Activated CD8-positive, alpha-beta T cell treated with anti-CD3 and anti-CD28 coated beads, Interleukin-2, amount 10 ng/mL, durations not matched to agents 7 days and 5 days (primary cell): ENCODE measurements at regions not wholly inside any gene's neighbourhood (a gene's known extent, or its start where the extent isn't known, plus 50 kb on each side); places are given as distances from the start of the nearest gene placed in this dataset.
A peak's percentile ranks its signal among the peaks of the same experiment; 100 is the strongest.

Experiments
- ATAC-seq: fragments of 150-1000 bp; cut with Tn5 transposase; one replicate; pipeline ENCODE4 v1.10.0; 2021; ENCODE audit warnings: moderate library complexity
- CTCF ChIA-PET: fragments of 350-600 bp; sonication (Branson Sonifier 250); formaldehyde crosslinking; loops from one replicate; lab custom pipeline; 2021; ENCODE audit warnings: antibody characterized with exemption; lab: Charles Lee
- POLR2A ChIA-PET: fragments of 350-600 bp; sonication (Branson Sonifier 250); formaldehyde crosslinking; loops from one replicate; lab custom pipeline; 2021; ENCODE audit warnings: antibody characterized with exemption; lab: Charles Lee
- DNase-seq: peaks from one replicate; pipeline ENCODE4 v3.0.0-alpha.2; 2020
- H3K27ac Mint-ChIP-seq: one replicate; pipeline ENCODE4 v1.8.0; 2021; ENCODE audit warnings: mild to moderate bottlenecking, mixed read lengths
- H3K27me3 Mint-ChIP-seq: one replicate; pipeline ENCODE4 v1.8.0; 2021; ENCODE audit warnings: low read depth, mixed read lengths
- H3K36me3 Mint-ChIP-seq: one replicate; pipeline ENCODE4 v1.8.0; 2021; ENCODE audit warnings: low read depth, mixed read lengths
- H3K4me1 Mint-ChIP-seq: one replicate; pipeline ENCODE4 v1.8.0; 2021; ENCODE audit warnings: low read depth, mixed read lengths
- H3K4me3 Mint-ChIP-seq: one replicate; pipeline ENCODE4 v1.8.0; 2021; ENCODE audit warnings: mild to moderate bottlenecking, mixed read lengths
- H3K9me3 Mint-ChIP-seq: one replicate; pipeline ENCODE4 v1.8.0; 2022; ENCODE audit warnings: mixed read lengths; ENCODE audit not compliant: insufficient read depth

DNA sequence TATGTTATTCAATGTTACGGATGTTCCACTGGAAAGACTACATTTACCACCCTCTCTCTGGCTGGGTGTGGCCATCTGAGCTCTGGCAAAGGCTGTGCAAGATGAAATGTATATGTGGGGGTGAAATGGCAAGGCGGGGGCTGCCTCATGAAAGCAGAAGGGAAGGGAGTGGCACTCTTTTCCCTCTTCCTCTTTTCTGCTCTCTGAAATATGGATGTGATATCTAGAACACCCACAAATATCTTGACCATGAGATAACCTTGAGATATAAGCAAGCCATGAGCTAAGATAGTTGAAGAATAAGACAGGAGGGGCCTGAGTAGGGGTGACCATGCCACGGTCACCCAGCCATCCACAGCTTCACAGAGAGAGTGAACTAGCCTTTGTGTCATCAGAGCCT is 367.8 kb upstream of the ID2 start:
- ATAC-seq (no peak), DNase-seq (no peak)
- no peaks in the 10 kb centered on the region for H3K9me3 Mint-ChIP-seq

DNA sequence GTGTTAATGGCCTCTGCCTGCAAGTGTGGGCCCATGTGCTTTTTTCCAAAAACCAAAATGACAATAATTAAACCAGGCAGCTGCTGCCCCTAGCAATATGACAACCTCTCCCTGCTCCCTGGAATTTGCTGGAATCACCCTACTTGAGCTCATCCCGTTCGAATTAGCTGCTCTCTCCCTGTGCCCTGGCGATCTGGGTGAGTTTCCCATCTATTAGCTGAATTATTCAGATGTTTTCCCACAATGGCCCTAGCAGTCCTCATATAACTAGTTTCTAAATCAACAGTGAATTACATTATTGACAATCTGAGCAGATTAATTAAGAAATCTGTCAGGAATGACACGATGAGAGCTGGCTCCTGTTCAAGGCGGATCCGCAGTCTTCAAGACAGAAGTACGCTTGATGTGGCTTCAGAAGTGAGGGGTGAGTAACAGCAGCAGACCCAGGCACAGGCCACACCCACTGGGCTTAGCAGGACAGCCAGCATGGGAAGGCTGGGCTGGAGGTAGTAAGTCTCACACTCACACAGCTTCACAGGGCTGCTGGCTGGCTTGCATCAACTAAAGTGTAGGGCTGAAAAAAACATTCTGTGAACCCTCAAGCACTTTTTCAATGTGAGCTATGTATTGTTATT is 366.2 kb upstream of the ID2 start:
- no peaks in the 10 kb centered on the region for H3K9me3 Mint-ChIP-seq
- ChIA-PET CTCF (no interaction called here), POLR2A (interaction anchor here (0.5 kb wide), 1 partner anchor 924 kb away, joined by 3 read pairs; no protein-coding TSS in a partner anchor)
- H3K36me3 Mint-ChIP-seq: peaks cover 20% of the 10 kb centered on the region
- ATAC-seq: no peak
- no peak for DNase-seq
- H3K27me3 Mint-ChIP-seq: peaks cover 5% of the 10 kb centered on the region
- no peak overlapping the region for H3K4me3 Mint-ChIP-seq
- peaks cover 59% of the 10 kb centered on the region for H3K4me1 Mint-ChIP-seq
- no peak overlapping the region for H3K27ac Mint-ChIP-seq

More for the DNA sequence above, 367.8 kb upstream of the ID2 start:
- Mint-ChIP-seq H3K4me3 (no peak overlapping the region), H3K27ac (no peak overlapping the region), H3K27me3 (peaks cover 2% of the 10 kb centered on the region), H3K36me3 (peaks cover 20% of the 10 kb centered on the region), H3K4me1 (peaks cover 72% of the 10 kb centered on the region)
- POLR2A ChIA-PET: no interaction called here
- CTCF ChIA-PET: interaction anchor here (1.5 kb wide), 1 partner anchor 9 kb away, joined by 4 read pairs; no protein-coding TSS in a partner anchor

DNA sequence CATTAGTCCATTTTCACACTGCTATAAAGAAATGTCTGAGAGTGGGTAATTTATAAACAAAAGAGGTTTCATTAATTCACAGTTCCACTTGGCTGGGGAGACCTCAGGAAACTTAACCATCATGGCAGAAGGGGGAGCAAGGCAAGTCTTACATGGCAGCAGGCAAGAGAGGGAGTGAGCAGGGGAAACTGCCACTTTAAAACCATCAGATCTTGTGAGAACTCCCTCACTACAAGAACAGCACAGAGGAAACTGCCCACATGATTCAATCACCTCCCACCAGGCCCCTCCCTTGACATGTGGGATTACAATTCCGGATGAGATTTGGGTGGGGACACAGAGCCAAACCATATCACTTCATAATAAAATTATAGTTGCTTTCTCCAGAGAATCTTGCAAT is 365.5 kb upstream of the ID2 start:
- H3K9me3 Mint-ChIP-seq: no peaks in the 10 kb centered on the region
- H3K4me1 Mint-ChIP-seq: peaks cover 52% of the 10 kb centered on the region
- no peak overlapping the region for H3K27ac Mint-ChIP-seq
- ATAC-seq: no peak
- H3K27me3 Mint-ChIP-seq: peaks cover 8% of the 10 kb centered on the region
- ChIA-PET POLR2A (interaction anchor here (0.5 kb wide), 1 partner anchor 925 kb away, joined by 3 read pairs; no protein-coding TSS in a partner anchor), CTCF (no interaction called here)
- no peak for DNase-seq
- peaks cover 16% of the 10 kb centered on the region for H3K36me3 Mint-ChIP-seq
- no peak overlapping the region for H3K4me3 Mint-ChIP-seq

DNA sequence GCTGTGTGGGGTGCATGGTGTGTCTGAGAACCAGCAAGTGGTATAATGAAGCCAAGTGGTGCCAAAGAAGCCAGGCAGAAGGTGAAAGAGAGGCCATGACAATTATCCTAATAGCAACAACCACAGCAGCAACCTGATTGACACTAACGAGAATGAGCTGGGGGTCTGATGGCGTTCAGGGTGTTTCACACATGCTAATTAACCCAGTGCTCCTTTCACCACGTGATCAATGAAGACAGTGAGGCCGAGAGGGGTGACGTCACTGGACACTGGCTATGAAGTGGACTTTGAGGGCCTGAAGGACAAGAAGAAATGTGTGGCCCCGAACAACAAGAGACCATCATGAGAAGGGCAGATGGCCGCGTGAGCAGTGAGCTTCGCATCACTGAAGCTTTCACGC is 364.4 kb upstream of the ID2 start:
- Mint-ChIP-seq H3K4me3 (no peak overlapping the region), H3K36me3 (peaks cover 16% of the 10 kb centered on the region), H3K4me1 (peaks cover 42% of the 10 kb centered on the region), H3K27ac (no peak overlapping the region), H3K9me3 (no peaks in the 10 kb centered on the region), H3K27me3 (peaks cover 11% of the 10 kb centered on the region)
- ChIA-PET POLR2A (no interaction called here), CTCF (no interaction called here)
- DNase-seq (no peak), ATAC-seq (no peak)

DNA sequence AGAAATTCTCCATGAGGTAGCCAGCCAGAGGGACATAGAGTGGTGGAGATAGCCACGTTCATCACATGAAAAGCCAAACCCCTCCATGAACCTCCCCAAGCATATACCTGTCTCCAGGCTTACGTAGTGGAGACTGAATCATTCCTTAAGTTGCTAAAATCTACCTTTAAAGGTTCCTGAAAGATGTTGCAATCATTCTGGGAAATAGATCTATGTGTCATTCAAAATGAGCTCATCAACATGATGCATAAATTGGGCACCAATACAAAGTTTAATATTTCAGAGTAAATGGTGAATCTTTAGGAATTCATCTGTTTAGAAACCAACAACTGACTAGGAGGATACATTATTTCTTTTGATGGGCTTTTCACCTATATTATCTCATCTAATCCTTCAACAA is 362.6 kb upstream of the ID2 start:
- H3K9me3 Mint-ChIP-seq: no peaks in the 10 kb centered on the region
- POLR2A ChIA-PET: interaction anchor here (0.9 kb wide), 1 partner anchor 43 kb away, joined by 3 read pairs; no protein-coding TSS in a partner anchor
- H3K36me3 Mint-ChIP-seq: peaks cover 12% of the 10 kb centered on the region
- peaks cover 13% of the 10 kb centered on the region for H3K27me3 Mint-ChIP-seq
- H3K4me3 Mint-ChIP-seq: no peak overlapping the region
- DNase-seq: no peak
- ATAC-seq: no peak
- no peak overlapping the region for H3K27ac Mint-ChIP-seq
- H3K4me1 Mint-ChIP-seq: peaks cover 27% of the 10 kb centered on the region
- CTCF ChIA-PET: interaction anchor here (1.1 to 1.3 kb wide), 2 partner anchors 9 to 14 kb away, joined by 3 read pairs; no protein-coding TSS in a partner anchor

DNA sequence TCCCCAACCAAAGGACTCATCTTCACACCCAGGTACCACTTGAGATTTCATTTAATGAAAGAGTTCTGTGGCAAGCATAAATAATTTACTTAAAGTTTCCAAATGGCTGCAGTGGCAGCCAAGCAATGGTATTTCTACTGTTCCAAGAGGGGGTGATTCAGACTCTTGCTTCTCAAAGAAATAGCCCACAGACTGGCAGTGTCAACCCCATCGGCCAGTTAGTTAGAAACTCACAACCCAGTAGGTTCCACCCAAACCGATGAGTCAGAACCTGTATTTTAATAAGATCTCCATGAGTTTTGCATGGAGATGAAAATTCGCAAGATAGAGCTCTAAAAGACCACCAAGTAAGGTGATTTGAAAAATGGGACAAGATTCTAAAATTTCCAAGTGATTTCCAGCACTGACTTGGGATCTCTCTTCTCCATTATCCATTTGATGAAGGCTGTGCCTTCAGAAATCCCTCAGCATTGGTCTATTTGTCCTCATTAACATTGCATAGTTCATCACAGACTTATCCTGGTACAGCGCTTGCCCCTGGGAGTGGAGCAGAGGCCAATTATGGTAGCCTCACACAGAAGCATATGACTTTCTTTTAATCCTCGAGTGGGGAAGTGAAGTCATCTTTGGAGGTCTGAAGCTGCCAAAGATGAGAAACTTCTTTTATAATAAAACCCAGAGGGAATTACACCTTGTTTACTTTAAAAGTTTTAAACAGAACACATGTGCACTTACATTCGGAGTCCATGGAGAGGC is 361.4 kb upstream of the ID2 start:
- peaks cover 6% of the 10 kb centered on the region for H3K36me3 Mint-ChIP-seq
- ATAC-seq (no peak), DNase-seq (no peak)
- no peaks in the 10 kb centered on the region for H3K9me3 Mint-ChIP-seq
- no peak overlapping the region for H3K27ac Mint-ChIP-seq
- H3K27me3 Mint-ChIP-seq: peaks cover 14% of the 10 kb centered on the region
- ChIA-PET CTCF (no interaction called here), POLR2A (no interaction called here)
- peaks cover 33% of the 10 kb centered on the region for H3K4me1 Mint-ChIP-seq
- H3K4me3 Mint-ChIP-seq: no peak overlapping the region

DNA sequence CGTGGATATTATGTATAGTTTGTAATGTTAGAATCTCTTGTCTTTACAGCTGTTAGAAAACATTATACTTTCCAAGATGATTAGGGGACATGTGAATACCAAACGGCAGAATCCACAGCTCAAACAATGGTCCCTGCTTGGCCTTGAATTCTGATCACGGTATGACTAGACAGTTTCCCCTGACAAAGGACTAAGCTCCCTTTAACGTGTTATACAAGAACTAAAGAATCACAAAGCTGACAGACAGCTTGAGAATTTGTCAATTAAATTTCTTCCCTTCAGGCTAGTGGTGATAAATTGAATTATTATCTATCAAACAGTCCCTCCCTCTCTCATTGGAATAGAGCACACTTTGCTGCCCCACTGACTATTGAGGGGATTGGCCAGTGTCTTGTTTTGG is 359.2 kb upstream of the ID2 start:
- no peak for DNase-seq
- H3K36me3 Mint-ChIP-seq: no peaks in the 10 kb centered on the region
- POLR2A ChIA-PET: no interaction called here
- no peak for ATAC-seq
- H3K27ac Mint-ChIP-seq: no peak overlapping the region
- CTCF ChIA-PET: interaction anchor here (1.0 kb wide), 1 partner anchor 9 kb away, joined by 4 read pairs; no protein-coding TSS in a partner anchor
- H3K27me3 Mint-ChIP-seq: peaks cover 14% of the 10 kb centered on the region
- H3K4me3 Mint-ChIP-seq: no peak overlapping the region
- H3K9me3 Mint-ChIP-seq: no peaks in the 10 kb centered on the region
- peaks cover 37% of the 10 kb centered on the region for H3K4me1 Mint-ChIP-seq

DNA sequence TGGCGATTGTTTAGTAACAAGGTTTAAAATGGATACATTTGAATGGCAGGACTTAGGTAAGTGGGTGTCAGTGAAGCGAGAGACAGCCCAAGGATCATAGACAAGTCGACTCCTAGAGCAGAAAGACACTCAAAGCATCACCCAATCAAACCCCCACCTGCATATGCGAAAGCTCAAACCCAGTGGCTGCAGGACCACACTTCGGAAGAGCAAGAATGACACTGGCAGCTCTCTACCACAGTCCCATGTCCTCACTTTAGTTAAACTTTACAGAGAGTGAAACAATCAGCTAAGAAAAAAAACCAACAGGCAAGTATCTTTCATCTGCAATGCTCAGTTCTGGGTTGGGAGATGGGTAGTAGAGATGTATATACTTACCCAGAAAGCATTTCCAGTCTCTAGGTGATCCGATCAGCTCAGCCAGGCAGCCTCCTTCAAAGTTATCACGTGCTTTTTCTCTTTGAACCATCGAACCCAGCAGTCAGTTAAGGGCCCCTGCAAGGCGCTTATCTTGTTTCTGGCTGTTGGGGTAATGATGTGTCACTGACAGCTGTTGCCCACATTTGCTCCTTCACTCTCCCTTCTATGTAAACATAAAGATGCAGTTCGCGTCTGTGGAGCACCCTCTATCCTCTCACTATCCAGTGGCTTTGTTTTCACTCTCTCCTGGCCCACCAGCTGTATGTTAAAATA is 357.5 kb upstream of the ID2 start:
- peaks cover 12% of the 10 kb centered on the region for H3K27me3 Mint-ChIP-seq
- ChIA-PET CTCF (interaction anchor here (1.4 kb wide), 1 partner anchor 13 kb away, joined by 4 read pairs; no protein-coding TSS in a partner anchor), POLR2A (no interaction called here)
- no peak overlapping the region for H3K27ac Mint-ChIP-seq
- H3K36me3 Mint-ChIP-seq: no peaks in the 10 kb centered on the region
- peaks cover 47% of the 10 kb centered on the region for H3K4me1 Mint-ChIP-seq
- ATAC-seq (peak; percentile 42), DNase-seq (no peak)
- H3K4me3 Mint-ChIP-seq: no peak overlapping the region
- H3K9me3 Mint-ChIP-seq: no peaks in the 10 kb centered on the region

DNA sequence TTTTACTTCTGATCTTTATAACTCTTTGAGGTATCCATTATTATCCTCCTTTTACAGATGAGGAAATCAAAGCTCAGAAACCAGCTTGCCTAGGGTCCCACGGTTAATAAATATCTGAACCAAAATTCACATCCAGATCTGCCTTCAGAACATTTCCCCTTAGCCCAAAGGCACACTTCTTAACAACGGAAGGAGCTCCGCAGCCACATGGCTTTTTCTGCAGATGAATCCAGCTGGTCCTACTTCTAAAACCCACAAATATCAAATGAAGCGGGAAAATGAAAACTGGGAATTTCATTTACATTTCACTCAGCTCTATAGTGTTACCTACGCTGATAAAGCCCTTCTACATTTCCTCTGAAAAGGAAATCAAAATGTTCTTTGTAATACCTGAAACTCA is 357.0 kb upstream of the ID2 start:
- Mint-ChIP-seq H3K4me1 (peaks cover 52% of the 10 kb centered on the region), H3K27me3 (peaks cover 12% of the 10 kb centered on the region), H3K27ac (no peak overlapping the region), H3K4me3 (no peak overlapping the region), H3K36me3 (no peaks in the 10 kb centered on the region), H3K9me3 (no peaks in the 10 kb centered on the region)
- CTCF ChIA-PET: interaction anchor here (1.4 kb wide), 1 partner anchor 12 kb away, joined by 4 read pairs; no protein-coding TSS in a partner anchor
- POLR2A ChIA-PET: no interaction called here
- DNase-seq (no peak), ATAC-seq (no peak)

DNA sequence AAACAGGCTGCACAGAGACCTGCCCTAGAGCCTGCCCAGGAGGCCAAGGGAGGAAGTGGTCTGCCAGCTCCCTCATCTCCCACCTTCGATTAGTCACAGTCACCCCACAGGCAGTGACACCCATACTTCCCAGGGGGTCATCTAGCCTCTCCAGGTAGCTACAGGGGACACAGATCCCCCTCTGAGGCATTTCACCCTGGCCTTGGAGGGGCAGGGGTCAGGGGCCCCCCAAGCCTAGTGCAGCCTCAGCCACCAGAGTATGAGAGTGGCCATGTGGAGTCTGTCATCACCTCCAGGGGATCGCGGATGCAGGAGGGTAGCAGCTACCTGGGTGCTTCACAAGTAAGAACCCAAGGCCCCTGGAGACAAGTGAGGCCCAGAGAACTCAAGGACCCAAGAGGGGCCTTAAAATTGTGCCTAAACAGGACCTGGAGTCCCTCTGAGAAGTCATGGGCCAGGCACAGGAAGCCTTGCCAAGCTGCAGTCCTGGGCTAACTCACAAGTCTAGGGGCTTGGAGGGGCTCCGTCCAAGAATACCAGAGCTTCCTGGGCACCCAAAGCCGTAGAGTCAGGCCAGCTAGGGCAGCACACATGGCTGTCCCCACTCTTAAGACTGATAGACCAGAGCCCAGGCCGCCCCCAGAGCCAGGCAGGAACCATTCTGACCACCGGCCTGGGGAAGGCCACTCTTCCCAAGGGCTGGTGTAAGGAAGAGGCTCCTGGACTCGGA is 354.3 kb upstream of the ID2 start:
- DNase-seq (no peak), ATAC-seq (no peak)
- Mint-ChIP-seq H3K27ac (peak overlapping the region; percentile 60), H3K36me3 (no peaks in the 10 kb centered on the region), H3K9me3 (no peaks in the 10 kb centered on the region), H3K4me1 (peaks cover 60% of the 10 kb centered on the region), H3K4me3 (no peak overlapping the region), H3K27me3 (peaks cover 3% of the 10 kb centered on the region)
- CTCF ChIA-PET: interaction anchor here (1.1 kb wide), 1 partner anchor 10 kb away, joined by 3 read pairs; no protein-coding TSS in a partner anchor
- POLR2A ChIA-PET: interaction anchor here (1.0 kb wide), 1 partner anchor 16 kb away, joined by 3 read pairs; no protein-coding TSS in a partner anchor

DNA sequence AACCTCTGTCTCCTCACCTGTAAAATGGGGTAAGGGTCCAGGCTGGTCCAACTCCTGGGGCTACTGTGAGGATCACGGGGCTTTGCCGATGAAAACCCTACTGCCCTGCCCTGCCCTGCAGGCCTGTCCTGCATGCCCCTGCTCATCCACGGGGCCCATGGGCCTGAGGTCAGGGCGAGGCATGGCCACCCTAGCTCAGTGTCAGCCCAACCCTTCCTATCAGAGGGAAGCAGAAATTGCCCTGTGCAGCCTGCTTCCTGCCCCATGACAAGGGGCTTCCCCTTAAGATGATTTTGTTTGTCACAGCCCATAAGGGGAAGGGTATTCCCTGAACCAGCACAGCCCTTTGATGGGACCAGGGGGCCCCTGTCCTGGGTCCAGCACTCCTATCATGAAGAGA is 353.6 kb upstream of the ID2 start:
- H3K27ac Mint-ChIP-seq: no peak overlapping the region
- POLR2A ChIA-PET: no interaction called here

More for the DNA sequence above, 353.6 kb upstream of the ID2 start:
- Mint-ChIP-seq H3K36me3 (no peaks in the 10 kb centered on the region), H3K9me3 (no peaks in the 10 kb centered on the region), H3K27me3 (peaks cover 3% of the 10 kb centered on the region), H3K4me3 (no peak overlapping the region), H3K4me1 (peaks cover 60% of the 10 kb centered on the region)
- CTCF ChIA-PET: no interaction called here
- ATAC-seq: no peak
- DNase-seq: no peak
